H1 (cell line): ENCODE measurements at regions not wholly inside any gene's neighbourhood (a gene's known extent, or its start where the extent isn't known, plus 50 kb on each side); places are given as distances from the start of the nearest gene placed in this dataset.

Experiments
- CHD2 ChIP-seq: IDR thresholded peaks from 2 replicates; pipeline ENCODE4 v1.6.1; 2012; ENCODE audit warnings: low read length, improper control_type of control experiment
- EGR1 ChIP-seq: IDR thresholded peaks from 2 replicates; pipeline ENCODE4 v1.6.1; 2011; ENCODE audit warnings: low read depth, low read length, borderline replicate concordance
- JUN ChIP-seq: IDR thresholded peaks from 2 replicates; pipeline ENCODE4 v1.6.1; 2011; ENCODE audit warnings: low read depth, mild to moderate bottlenecking, improper control_type of control experiment, low read length
- MAX ChIP-seq: IDR thresholded peaks from 2 replicates; pipeline ENCODE4 v1.6.1; 2012; ENCODE audit warnings: inconsistent platforms
- NANOG ChIP-seq: IDR thresholded peaks from 2 replicates; pipeline ENCODE4 v1.6.1; 2011; ENCODE audit warnings: low read length, low read depth, mild to moderate bottlenecking, inconsistent platforms; ENCODE audit not compliant: insufficient read depth, poor library complexity, severe bottlenecking
- NRF1 ChIP-seq: IDR thresholded peaks from 2 replicates; pipeline ENCODE4 v1.6.1; 2011; ENCODE audit warnings: mild to moderate bottlenecking, low read depth, low read length, improper control_type of control experiment
- POLR2A ChIP-seq, 2 experiments: IDR thresholded peaks; 1 replicate in 1 of 2; 2 replicates in 1 of 2; pipeline ENCODE4 v1.6.1; 2011; ENCODE audit warnings: low read depth in 2 of 2, low read length in 2 of 2, mild to moderate bottlenecking in 2 of 2; ENCODE audit errors: control extremely low read depth in 1 of 2
- POLR2AphosphoS5 ChIP-seq: IDR thresholded peaks from 2 replicates; pipeline ENCODE4 v1.6.1; 2011; ENCODE audit warnings: low read depth, low read length
- RFX5 ChIP-seq: IDR thresholded peaks from 2 replicates; pipeline ENCODE4 v1.6.1; 2011; ENCODE audit warnings: low read depth, low read length, improper control_type of control experiment, borderline replicate concordance
- USF2 ChIP-seq: IDR thresholded peaks from 2 replicates; pipeline ENCODE4 v1.6.1; 2011; ENCODE audit warnings: low read length, improper control_type of control experiment
- TF ChIP-seq, protein P1 (sequence below), 3 experiments: IDR thresholded peaks; 1 replicate in 2 of 3; 2 replicates in 1 of 3; pipeline versions ENCODE4 v1.5.1 to v1.6.1; 2011; ENCODE audit warnings: low read length in 3 of 3, mild to moderate bottlenecking in 3 of 3, inconsistent platforms in 2 of 3, low read depth in 1 of 3, moderate library complexity in 1 of 3; ENCODE audit not compliant: insufficient read depth in 1 of 3; ENCODE audit errors: control extremely low read depth in 1 of 3
- TF ChIP-seq, protein P2 (sequence below): IDR thresholded peaks from 2 replicates; pipeline ENCODE4 v1.6.1; 2011; ENCODE audit warnings: low read depth, mild to moderate bottlenecking, low read length; ENCODE audit not compliant: insufficient read depth

DNA sequence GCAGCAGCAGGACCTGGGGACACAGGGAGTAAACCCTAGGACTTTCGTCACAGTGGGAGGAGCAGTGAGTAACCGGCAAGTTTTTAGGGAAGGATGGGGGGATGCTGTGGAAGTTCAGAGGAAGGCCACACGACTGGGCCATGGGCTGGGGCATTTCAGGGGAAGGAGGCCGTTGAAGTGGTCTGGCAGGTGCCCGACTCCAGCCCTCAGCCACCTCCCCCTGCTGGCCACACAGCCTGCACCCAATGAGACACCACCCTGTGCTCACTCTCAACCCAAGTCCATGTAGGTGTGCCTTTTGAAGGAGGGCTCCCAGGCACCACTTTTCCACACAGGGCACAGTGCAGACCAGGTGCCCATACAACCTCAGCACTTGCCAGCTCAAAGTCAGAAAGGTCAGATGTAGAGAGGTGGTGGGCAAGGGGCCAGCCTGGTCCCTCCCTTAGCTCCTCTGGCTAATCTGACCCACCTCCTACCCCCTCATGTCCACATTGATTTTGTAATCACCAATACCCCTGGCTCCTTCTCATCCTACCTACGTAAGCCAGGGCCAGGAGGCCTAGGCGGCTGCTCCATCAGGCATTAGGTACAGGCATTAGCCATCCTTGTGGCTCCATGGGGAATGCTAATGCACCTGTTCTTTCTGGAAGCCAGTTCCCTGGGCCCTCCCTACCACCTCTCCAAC, 211.2 kb downstream of the SMAD2 start:
- TF ChIP-seq, protein P1, sequence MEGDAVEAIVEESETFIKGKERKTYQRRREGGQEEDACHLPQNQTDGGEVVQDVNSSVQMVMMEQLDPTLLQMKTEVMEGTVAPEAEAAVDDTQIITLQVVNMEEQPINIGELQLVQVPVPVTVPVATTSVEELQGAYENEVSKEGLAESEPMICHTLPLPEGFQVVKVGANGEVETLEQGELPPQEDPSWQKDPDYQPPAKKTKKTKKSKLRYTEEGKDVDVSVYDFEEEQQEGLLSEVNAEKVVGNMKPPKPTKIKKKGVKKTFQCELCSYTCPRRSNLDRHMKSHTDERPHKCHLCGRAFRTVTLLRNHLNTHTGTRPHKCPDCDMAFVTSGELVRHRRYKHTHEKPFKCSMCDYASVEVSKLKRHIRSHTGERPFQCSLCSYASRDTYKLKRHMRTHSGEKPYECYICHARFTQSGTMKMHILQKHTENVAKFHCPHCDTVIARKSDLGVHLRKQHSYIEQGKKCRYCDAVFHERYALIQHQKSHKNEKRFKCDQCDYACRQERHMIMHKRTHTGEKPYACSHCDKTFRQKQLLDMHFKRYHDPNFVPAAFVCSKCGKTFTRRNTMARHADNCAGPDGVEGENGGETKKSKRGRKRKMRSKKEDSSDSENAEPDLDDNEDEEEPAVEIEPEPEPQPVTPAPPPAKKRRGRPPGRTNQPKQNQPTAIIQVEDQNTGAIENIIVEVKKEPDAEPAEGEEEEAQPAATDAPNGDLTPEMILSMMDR (IDR thresholded peaks at IDR 0.05; ENCODE audit: control extremely low read depth in 1 of 3, insufficient read depth in 1 of 3, low read depth in 1 of 3, low read length in 3 of 3), result peak in 2 of 3 experiments; percentile 20 to 31; a peak in 2 of 4 replicates
- TF ChIP-seq, protein P2, sequence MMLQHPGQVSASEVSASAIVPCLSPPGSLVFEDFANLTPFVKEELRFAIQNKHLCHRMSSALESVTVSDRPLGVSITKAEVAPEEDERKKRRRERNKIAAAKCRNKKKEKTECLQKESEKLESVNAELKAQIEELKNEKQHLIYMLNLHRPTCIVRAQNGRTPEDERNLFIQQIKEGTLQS, result no peak
- TF ChIP-seq EGR1, result no peak
- TF ChIP-seq USF2, result no peak
- no peak for TF ChIP-seq POLR2A (IDR thresholded peaks at IDR 0.05; ENCODE audit: control extremely low read depth in 1 of 2, low read depth in 2 of 2, low read length in 2 of 2)
- no peak for TF ChIP-seq NANOG
- no peak for TF ChIP-seq POLR2AphosphoS5
- TF ChIP-seq RFX5, result no peak
- no peak for TF ChIP-seq JUN
- no peak for TF ChIP-seq CHD2
- no peak for TF ChIP-seq NRF1
- no peak for TF ChIP-seq MAX
